ENCODE measurements at regions not wholly inside any gene's neighbourhood (a gene's known extent, or its start where the extent isn't known, plus 50 kb on each side); places are given as distances from the start of the nearest gene placed in this dataset.

GRCh38 chr2:2847209-2847676, 516.2 kb upstream of the MYT1L start:
- DNase-seq (ENCODE audit: low spot score): no peak
- intact Hi-C loops (cut with DNase I): loop anchor here (10.0 kb wide), 1 partner anchor 458 kb away; no protein-coding TSS in a partner anchor

GRCh38 chr2:2846332-2847208, 515.5 kb upstream of the MYT1L start:
- no peak for DNase-seq (ENCODE audit: low spot score)

GRCh38 chr2:2845806-2846315, 514.8 kb upstream of the MYT1L start:
- intact Hi-C loops (cut with DNase I): loop anchor here (1.0 to 10.0 kb wide), 2 partner anchors 76 to 459 kb away; no protein-coding TSS in a partner anchor
- no peak for DNase-seq (ENCODE audit: low spot score)

More at GRCh38 chr2:2846332-2847208, 515.5 kb upstream of the MYT1L start:
- intact Hi-C loops (cut with DNase I): loop anchor here (1.0 to 10.0 kb wide), 2 partner anchors 76 to 458 kb away; no protein-coding TSS in a partner anchor

GRCh38 chr2:2845267-2845666, 514.2 kb upstream of the MYT1L start:
- intact Hi-C loops (cut with DNase I): loop anchor here (10.0 kb wide), 1 partner anchor 460 kb away; no protein-coding TSS in a partner anchor
- DNase-seq (ENCODE audit: low spot score): peak; percentile 68

GRCh38 chr2:2843969-2844548, 513.0 kb upstream of the MYT1L start:
- intact Hi-C loops (cut with DNase I): loop anchor here (10.0 kb wide), 1 partner anchor 461 kb away; no protein-coding TSS in a partner anchor
- DNase-seq (ENCODE audit: low spot score): peak; percentile 29

- peak; percentile 59 for DNase-seq (ENCODE audit: low spot score)
- intact Hi-C loops (cut with DNase I): loop anchor here (10.0 kb wide), 1 partner anchor 462 kb away; no protein-coding TSS in a partner anchor
Observed at GRCh38 chr2:2842466-2842865, 511.4 kb upstream of the MYT1L start.

- DNase-seq (ENCODE audit: low spot score): peak; percentile 66
- intact Hi-C loops (cut with DNase I): loop anchor here (10.0 kb wide), 1 partner anchor 464 kb away; no protein-coding TSS in a partner anchor
Observed at GRCh38 chr2:2840681-2841300, 509.7 kb upstream of the MYT1L start.

GRCh38 chr2:2839782-2840531, 508.9 kb upstream of the MYT1L start:
- DNase-seq (ENCODE audit: low spot score): peak; percentile 54
- intact Hi-C loops (cut with DNase I): loop anchor here (10.0 kb wide), 1 partner anchor 465 kb away; no protein-coding TSS in a partner anchor

- intact Hi-C loops (cut with DNase I): no loop called here
- no peak for DNase-seq (ENCODE audit: low spot score)
Observed at GRCh38 chr2:2839393-2839781, 508.3 kb upstream of the MYT1L start.

- intact Hi-C loops (cut with DNase I): no loop called here
- no peak for DNase-seq (ENCODE audit: low spot score)
Observed at GRCh38 chr2:2838548-2838845, 507.4 kb upstream of the MYT1L start.

- DNase-seq (ENCODE audit: low spot score): no peak
- intact Hi-C loops (cut with DNase I): no loop called here
Observed at GRCh38 chr2:2837746-2838547, 506.9 kb upstream of the MYT1L start.

GRCh38 chr2:2836343-2837070, 505.4 kb upstream of the MYT1L start:
- intact Hi-C loops (cut with DNase I): no loop called here
- no peak for DNase-seq (ENCODE audit: low spot score)

- no peak for DNase-seq (ENCODE audit: low spot score)
- intact Hi-C loops (cut with DNase I): no loop called here
Observed at GRCh38 chr2:2834516-2835254, 503.6 kb upstream of the MYT1L start.

- intact Hi-C loops (cut with DNase I): no loop called here
- no peak for DNase-seq (ENCODE audit: low spot score)
Observed at GRCh38 chr2:2834105-2834504, 503.0 kb upstream of the MYT1L start.

- intact Hi-C loops (cut with DNase I): no loop called here
- DNase-seq (ENCODE audit: low spot score): no peak
Observed at GRCh38 chr2:2832657-2833056, 501.6 kb upstream of the MYT1L start.

- DNase-seq (ENCODE audit: low spot score): no peak
- intact Hi-C loops (cut with DNase I): no loop called here
Observed at GRCh38 chr2:2831633-2832032, 500.6 kb upstream of the MYT1L start.

GRCh38 chr2:2830576-2830975, 499.5 kb upstream of the MYT1L start:
- no peak for DNase-seq (ENCODE audit: low spot score)
- intact Hi-C loops (cut with DNase I): no loop called here

Measured in cardiac septum (tissue), 1 donor.